Mesendoderm (in vitro differentiated cells): ENCODE measurements at regions not wholly inside any gene's neighbourhood (a gene's known extent, or its start where the extent isn't known, plus 50 kb on each side); places are given as distances from the start of the nearest gene placed in this dataset.
"Not testable (repeated sequence)": the region's sequence is repeated elsewhere in the genome, so short reads cannot be mapped to it uniquely, and the experiment has no call there.

Experiments
- DNase-seq: peaks from one replicate; pipeline ENCODE4 v3.0.0; 2013
- H2AK5ac ChIP-seq: 2 replicates; pipeline ENCODE4 v1.6.1; 2013; ENCODE audit warnings: low read length, inconsistent platforms
- H2BK120ac ChIP-seq: 2 replicates; pipeline ENCODE4 v1.6.1; 2013; ENCODE audit warnings: low read depth, mild to moderate bottlenecking, low read length, moderate library complexity, mixed read lengths
- H2BK15ac ChIP-seq: replicated peaks from 2 replicates; pipeline ENCODE4 v1.6.1; 2013; ENCODE audit warnings: low read depth, mild to moderate bottlenecking, moderate library complexity
- H2BK5ac ChIP-seq: 2 replicates; pipeline ENCODE4 v1.6.1; 2013; ENCODE audit warnings: low read length, inconsistent platforms
- H3K18ac ChIP-seq: 2 replicates; pipeline ENCODE4 v1.6.1; 2013; ENCODE audit warnings: mild to moderate bottlenecking, low read length, mixed read lengths
- H3K23ac ChIP-seq: one replicate; pipeline ENCODE4 v1.6.1; 2013; ENCODE audit warnings: low read length
- H3K27ac ChIP-seq: 2 replicates; pipeline ENCODE4 v1.5.1; 2013; ENCODE audit warnings: low read depth, mild to moderate bottlenecking, inconsistent platforms, low read length, moderate library complexity
- H3K27me3 ChIP-seq: 2 replicates; pipeline ENCODE4 v1.6.1; 2013; ENCODE audit warnings: low read length, control low read depth, mild to moderate bottlenecking, inconsistent platforms; ENCODE audit not compliant: insufficient read depth, poor library complexity
- H3K36me3 ChIP-seq: 2 replicates; pipeline ENCODE4 v1.6.1; 2013; ENCODE audit warnings: low read length, inconsistent platforms; ENCODE audit not compliant: control insufficient read depth, insufficient read depth
- H3K4ac ChIP-seq: one replicate; pipeline ENCODE4 v1.6.1; 2013; ENCODE audit warnings: low read depth, mild to moderate bottlenecking, low read length, moderate library complexity
- H3K4me1 ChIP-seq: 2 replicates; pipeline ENCODE4 v1.6.1; 2013; ENCODE audit warnings: low read depth, low read length, inconsistent platforms; ENCODE audit not compliant: control insufficient read depth
- H3K4me2 ChIP-seq: 2 replicates; pipeline ENCODE4 v1.6.1; 2013; ENCODE audit warnings: low read length
- H3K4me3 ChIP-seq: 2 replicates; pipeline ENCODE4 v1.5.1; 2013; ENCODE audit warnings: mild to moderate bottlenecking, low read length
- H3K56ac ChIP-seq: one replicate; pipeline ENCODE4 v1.6.1; 2013; ENCODE audit warnings: low read length
- H3K79me1 ChIP-seq: 2 replicates; pipeline ENCODE4 v1.6.1; 2013; ENCODE audit warnings: low read length, inconsistent platforms
- H3K79me2 ChIP-seq: 2 replicates; pipeline ENCODE4 v1.6.1; 2013; ENCODE audit warnings: mild to moderate bottlenecking, low read length; ENCODE audit not compliant: control insufficient read depth, insufficient read depth
- H3K9ac ChIP-seq: 2 replicates; pipeline ENCODE4 v1.6.1; 2013; ENCODE audit warnings: low read length, inconsistent platforms
- H4K5ac ChIP-seq: one replicate; pipeline ENCODE4 v1.6.1; 2013; ENCODE audit warnings: low read length
- H4K8ac ChIP-seq: one replicate; pipeline ENCODE4 v1.6.1; 2013; ENCODE audit warnings: low read depth, mild to moderate bottlenecking, control low read depth, low read length, moderate library complexity
- WGBS: extraction: QIAGEN DNeasy Blood & Tissue Kit; methylation state at CpG from one replicate; pipeline ENCODE4 v1.1.7; 2013; ENCODE audit warnings: low lambda C conversion rate, missing lambda C conversion rate; ENCODE audit not compliant: insufficient coverage; ENCODE audit errors: extremely low coverage; 5-methylcytosine and 5-hydroxymethylcytosine counted together

DNA sequence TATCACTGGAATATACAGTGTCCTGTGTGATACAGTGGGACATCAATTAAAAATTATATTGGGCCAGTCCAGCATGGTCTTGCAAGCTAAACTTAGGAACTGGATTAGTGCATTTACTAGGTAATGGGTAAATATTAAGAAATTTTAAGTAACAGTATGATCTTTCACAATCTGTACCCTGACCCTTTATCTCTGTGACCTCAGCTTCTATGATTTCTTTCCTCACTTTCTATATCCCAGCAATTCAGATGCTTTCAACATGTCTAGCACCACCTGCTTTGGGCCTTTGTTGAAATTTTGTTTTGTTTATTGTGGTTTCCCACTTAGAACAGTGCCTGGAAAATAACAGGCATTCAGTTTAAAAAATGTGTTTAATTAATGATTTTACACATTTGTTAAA lies 2295.4 kb downstream of the ARAP2 start:
- H3K79me2 ChIP-seq, result no peaks in the 10 kb centered on the region
- H2AK5ac ChIP-seq, result no peak overlapping the region
- no peak for DNase-seq
- H3K27ac ChIP-seq, result no peak overlapping the region
- H4K8ac ChIP-seq, result no peak overlapping the region
- no peak overlapping the region for H3K9ac ChIP-seq
- H2BK120ac ChIP-seq, result no peak overlapping the region
- no peak overlapping the region for H3K23ac ChIP-seq
- H3K4ac ChIP-seq, result no peak overlapping the region
- no peak overlapping the region for H3K4me3 ChIP-seq
- no peak overlapping the region for H2BK15ac ChIP-seq
- H4K5ac ChIP-seq, result no peak overlapping the region
- H3K4me1 ChIP-seq, result no peaks in the 10 kb centered on the region
- H2BK5ac ChIP-seq, result no peak overlapping the region
- no peak overlapping the region for H3K18ac ChIP-seq
- H3K4me2 ChIP-seq, result no peak overlapping the region
- H3K56ac ChIP-seq, result no peak overlapping the region
- H3K36me3 ChIP-seq, result no peaks in the 10 kb centered on the region
- H3K79me1 ChIP-seq, result no peaks in the 10 kb centered on the region
- no peaks in the 10 kb centered on the region for H3K27me3 ChIP-seq

DNA sequence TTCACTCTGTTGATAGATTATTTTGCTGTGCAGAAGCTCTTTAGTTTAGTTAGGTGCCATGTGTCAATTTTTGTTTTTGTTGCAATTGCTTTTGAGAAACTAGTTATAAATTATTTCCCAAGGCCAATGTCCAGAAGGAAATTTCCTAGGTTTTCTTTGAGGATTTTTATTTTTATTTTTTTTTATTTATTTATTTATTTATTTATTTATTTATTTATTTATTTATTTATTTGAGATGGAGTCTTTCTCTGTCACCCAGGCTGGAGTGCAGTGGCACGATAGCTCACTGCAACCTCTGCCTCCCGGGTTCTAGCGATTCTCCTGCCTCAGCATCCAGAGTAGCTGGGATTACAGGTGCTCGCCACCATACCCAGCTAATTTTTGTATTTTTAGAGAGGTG lies 2290.5 kb downstream of the ARAP2 start:
- WGBS, result no CpG with 5 or more reads among the region's 4 CpGs
- not testable (repeated sequence) for H3K4ac ChIP-seq, H4K5ac ChIP-seq, H3K79me2 ChIP-seq, H2BK5ac ChIP-seq, H3K79me1 ChIP-seq, H3K23ac ChIP-seq, H3K36me3 ChIP-seq, H4K8ac ChIP-seq, H2AK5ac ChIP-seq, H3K4me1 ChIP-seq, H2BK120ac ChIP-seq, H3K9ac ChIP-seq, H3K56ac ChIP-seq, H3K4me2 ChIP-seq, H3K4me3 ChIP-seq, H3K27me3 ChIP-seq, H2BK15ac ChIP-seq, H3K18ac ChIP-seq, H3K27ac ChIP-seq, DNase-seq

DNA sequence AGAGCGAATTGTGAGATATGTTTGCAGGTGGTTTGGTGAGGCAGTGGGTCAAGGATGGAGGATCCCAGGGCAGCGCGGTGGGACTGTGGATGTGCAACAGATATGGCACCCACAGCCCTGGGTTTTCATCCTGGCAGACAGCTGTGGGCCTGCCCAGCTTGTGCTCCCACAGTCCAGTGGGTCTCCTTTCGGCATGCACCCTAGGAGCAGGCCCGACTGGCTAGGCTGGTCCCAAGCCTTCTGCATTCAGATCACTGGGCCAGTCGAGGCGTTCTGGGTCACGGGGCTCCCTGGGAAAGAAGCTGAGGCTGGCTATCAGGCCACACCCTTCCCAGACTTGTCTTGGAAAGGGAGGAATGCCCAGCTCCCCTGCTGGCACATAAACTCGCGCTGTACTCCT lies 2289.6 kb downstream of the ARAP2 start:
- H3K18ac ChIP-seq, result no peak overlapping the region
- no peaks in the 10 kb centered on the region for H3K79me1 ChIP-seq
- no peak overlapping the region for H3K4me2 ChIP-seq
- DNase-seq, result no peak
- no peak overlapping the region for H3K27ac ChIP-seq
- no peak overlapping the region for H3K9ac ChIP-seq
- no CpG with 5 or more reads among the region's 10 CpGs for WGBS
- no peaks in the 10 kb centered on the region for H3K79me2 ChIP-seq
- no peak overlapping the region for H2BK15ac ChIP-seq
- no peak overlapping the region for H2AK5ac ChIP-seq
- H3K4me1 ChIP-seq, result no peaks in the 10 kb centered on the region
- no peak overlapping the region for H2BK5ac ChIP-seq
- no peaks in the 10 kb centered on the region for H3K27me3 ChIP-seq
- no peak overlapping the region for H3K23ac ChIP-seq
- no peaks in the 10 kb centered on the region for H3K36me3 ChIP-seq
- H3K4me3 ChIP-seq, result no peak overlapping the region
- no peak overlapping the region for H4K8ac ChIP-seq
- no peak overlapping the region for H4K5ac ChIP-seq
- no peak overlapping the region for H3K56ac ChIP-seq
- H2BK120ac ChIP-seq, result no peak overlapping the region
- H3K4ac ChIP-seq, result no peak overlapping the region

DNA sequence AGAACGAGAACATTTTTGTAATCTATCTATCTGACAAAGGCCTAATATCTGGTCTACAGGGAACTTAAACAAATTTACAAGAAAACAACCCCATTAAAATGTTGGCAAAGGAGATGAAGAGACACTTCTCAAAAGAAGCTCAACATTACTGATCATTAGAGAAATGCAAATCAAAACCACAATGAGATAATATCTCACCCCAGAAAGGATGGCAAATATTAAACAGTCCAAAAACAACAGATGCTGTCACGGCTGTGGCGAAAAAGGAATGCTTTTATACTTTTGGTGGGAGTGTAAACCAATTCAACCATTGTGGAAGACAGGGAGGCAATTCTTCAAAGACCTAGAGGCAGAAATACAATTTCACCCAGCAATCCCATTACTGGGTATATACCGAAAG lies 2284.8 kb downstream of the ARAP2 start:
- Histone ChIP-seq H3K79me1 (no peaks in the 10 kb centered on the region), H3K36me3 (no peaks in the 10 kb centered on the region), H3K9ac (no peak overlapping the region), H3K4ac (no peak overlapping the region), H3K4me3 (no peak overlapping the region), H2BK15ac (no peak overlapping the region), H2AK5ac (no peak overlapping the region), H2BK120ac (no peak overlapping the region), H3K18ac (no peak overlapping the region), H3K56ac (no peak overlapping the region), H4K8ac (no peak overlapping the region), H3K27ac (no peak overlapping the region), H3K79me2 (no peaks in the 10 kb centered on the region), H3K27me3 (no peaks in the 10 kb centered on the region), H2BK5ac (no peak overlapping the region), H3K4me2 (no peak overlapping the region), H4K5ac (no peak overlapping the region), H3K23ac (no peak overlapping the region), H3K4me1 (no peaks in the 10 kb centered on the region)
- DNase-seq, result no peak
- no CpG with 5 or more reads among the region's 4 CpGs for WGBS

DNA sequence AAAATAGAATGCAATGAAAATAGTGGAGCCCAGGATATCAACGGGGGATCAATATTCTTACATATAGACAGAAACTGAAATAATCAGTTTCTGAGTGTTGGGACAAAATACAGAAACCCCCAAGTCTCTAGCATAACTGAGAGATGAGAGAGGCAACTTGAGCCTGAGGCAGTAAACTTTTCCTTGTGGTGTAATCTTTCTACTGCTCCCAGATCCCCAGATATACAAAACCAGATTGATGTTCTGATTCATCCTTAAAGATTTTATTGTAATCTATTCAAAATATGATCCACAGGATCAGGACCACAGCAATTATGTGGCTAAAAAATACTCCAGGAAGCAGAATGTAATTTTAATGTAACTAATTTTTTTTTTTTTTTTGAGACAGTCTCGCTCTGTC lies 2282.6 kb downstream of the ARAP2 start:
- Histone ChIP-seq H3K4ac (no peak overlapping the region), H3K27me3 (no peaks in the 10 kb centered on the region), H4K8ac (no peak overlapping the region), H3K79me1 (no peaks in the 10 kb centered on the region), H4K5ac (no peak overlapping the region), H2BK15ac (no peak overlapping the region), H3K4me3 (no peak overlapping the region), H2BK5ac (no peak overlapping the region), H2AK5ac (no peak overlapping the region), H3K23ac (no peak overlapping the region), H3K9ac (no peak overlapping the region), H3K27ac (no peak overlapping the region), H3K4me1 (no peaks in the 10 kb centered on the region), H3K56ac (no peak overlapping the region), H2BK120ac (no peak overlapping the region), H3K36me3 (no peaks in the 10 kb centered on the region), H3K4me2 (no peak overlapping the region), H3K18ac (no peak overlapping the region), H3K79me2 (no peaks in the 10 kb centered on the region)
- WGBS, result no CpG with 5 or more reads among the region's 2 CpGs
- DNase-seq, result no peak

DNA sequence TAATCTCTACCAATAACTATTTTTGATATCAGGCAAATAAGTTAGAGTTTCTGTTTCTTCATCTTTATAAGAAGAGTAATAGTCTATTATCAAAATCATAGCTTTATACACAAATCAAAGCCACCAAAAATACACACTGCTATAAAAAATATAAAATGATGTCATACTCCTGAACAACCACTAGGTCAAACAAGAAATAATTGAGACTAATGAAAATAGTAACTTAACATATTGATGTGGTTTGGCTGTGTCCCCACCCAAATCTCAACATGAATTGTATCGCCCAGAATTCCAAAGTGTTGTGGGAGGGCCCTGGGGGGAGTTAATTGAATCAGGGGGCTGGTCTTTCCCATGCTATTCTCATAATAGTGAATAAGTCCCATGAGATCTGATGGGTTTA lies 2277.5 kb downstream of the ARAP2 start:
- Histone ChIP-seq H2BK15ac (no peak overlapping the region), H3K4ac (no peak overlapping the region), H3K4me2 (no peak overlapping the region), H3K23ac (no peak overlapping the region), H3K27me3 (no peaks in the 10 kb centered on the region), H3K79me1 (no peaks in the 10 kb centered on the region), H3K56ac (no peak overlapping the region), H3K4me3 (no peak overlapping the region), H3K9ac (no peak overlapping the region), H3K27ac (no peak overlapping the region), H3K79me2 (no peaks in the 10 kb centered on the region), H3K4me1 (no peaks in the 10 kb centered on the region), H3K36me3 (no peaks in the 10 kb centered on the region), H2AK5ac (no peak overlapping the region), H4K5ac (no peak overlapping the region), H3K18ac (no peak overlapping the region), H2BK5ac (no peak overlapping the region), H2BK120ac (no peak overlapping the region), H4K8ac (no peak overlapping the region)
- no peak for DNase-seq
- WGBS, result no CpG with 5 or more reads among the region's 1 CpG
